Thyroid gland (tissue), 4 donors: ENCODE measurements at regions not wholly inside any gene's neighbourhood (a gene's known extent, or its start where the extent isn't known, plus 50 kb on each side); places are given as distances from the start of the nearest gene placed in this dataset.

Source experiments
- POLR2A ChIP-seq, 2 donors: fragments of 450-650 bp; IDR thresholded peaks; one replicate each; pipeline ENCODE4 v1.6.1; 2017; ENCODE audit warnings: antibody characterized with exemption in 2 of 2, mild to moderate bottlenecking in 2 of 2, moderate library complexity in 1 of 2
- TF ChIP-seq, protein P1 (sequence below), 6 experiments: fragments of 200-600 bp in 3 of 6; fragments of 450-650 bp in 3 of 6; sonication (generic) in 3 of 6; IDR thresholded peaks; one replicate each; pipeline ENCODE4 v1.5.1; 2016 to 2019; ENCODE audit warnings: antibody characterized with exemption in 6 of 6, mild to moderate bottlenecking in 2 of 6, inconsistent platforms in 1 of 6, moderate library complexity in 1 of 6

GRCh38 chr4:10167201-10167600 lies 50.6 kb upstream of the WDR1 start:
- TF ChIP-seq, protein P1, sequence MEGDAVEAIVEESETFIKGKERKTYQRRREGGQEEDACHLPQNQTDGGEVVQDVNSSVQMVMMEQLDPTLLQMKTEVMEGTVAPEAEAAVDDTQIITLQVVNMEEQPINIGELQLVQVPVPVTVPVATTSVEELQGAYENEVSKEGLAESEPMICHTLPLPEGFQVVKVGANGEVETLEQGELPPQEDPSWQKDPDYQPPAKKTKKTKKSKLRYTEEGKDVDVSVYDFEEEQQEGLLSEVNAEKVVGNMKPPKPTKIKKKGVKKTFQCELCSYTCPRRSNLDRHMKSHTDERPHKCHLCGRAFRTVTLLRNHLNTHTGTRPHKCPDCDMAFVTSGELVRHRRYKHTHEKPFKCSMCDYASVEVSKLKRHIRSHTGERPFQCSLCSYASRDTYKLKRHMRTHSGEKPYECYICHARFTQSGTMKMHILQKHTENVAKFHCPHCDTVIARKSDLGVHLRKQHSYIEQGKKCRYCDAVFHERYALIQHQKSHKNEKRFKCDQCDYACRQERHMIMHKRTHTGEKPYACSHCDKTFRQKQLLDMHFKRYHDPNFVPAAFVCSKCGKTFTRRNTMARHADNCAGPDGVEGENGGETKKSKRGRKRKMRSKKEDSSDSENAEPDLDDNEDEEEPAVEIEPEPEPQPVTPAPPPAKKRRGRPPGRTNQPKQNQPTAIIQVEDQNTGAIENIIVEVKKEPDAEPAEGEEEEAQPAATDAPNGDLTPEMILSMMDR (IDR thresholded peaks at IDR 0.05): no peak
- TF ChIP-seq POLR2A (IDR thresholded peaks at IDR 0.05): no peak
